ENCODE measurements at regions not wholly inside any gene's neighbourhood (a gene's known extent, or its start where the extent isn't known, plus 50 kb on each side); places are given as distances from the start of the nearest gene placed in this dataset.

GRCh38 chr14:104385111-104385510 is 194.5 kb upstream of the C14orf180 start:
- no peak for TF ChIP-seq CTCF (IDR thresholded peaks at IDR 0.05 in 2 of 3, conservative IDR thresholded peaks at IDR 0.05 in 1 of 3; ENCODE audit: borderline replicate concordance in 1 of 3, insufficient read depth in 1 of 3, low read depth in 2 of 3, low read length in 2 of 3)
- no peak for TF ChIP-seq SRF (IDR thresholded peaks at IDR 0.05; ENCODE audit: low read depth)
- TF ChIP-seq POLR2A (IDR thresholded peaks at IDR 0.05; ENCODE audit: borderline replicate concordance, extremely low read depth, insufficient read depth, insufficient read length): no peak
- no peak for TF ChIP-seq ZNF274 (IDR thresholded peaks at IDR 0.05; ENCODE audit: low read depth, low read length)
- TF ChIP-seq TCF7L2 (IDR thresholded peaks at IDR 0.05; ENCODE audit: borderline replicate concordance, extremely low read depth, insufficient read depth, insufficient read length): no peak
